GM18870 (cell line): ENCODE measurements at regions not wholly inside any gene's neighbourhood (a gene's known extent, or its start where the extent isn't known, plus 50 kb on each side); places are given as distances from the start of the nearest gene placed in this dataset.
"Not testable (repeated sequence)": the region's sequence is repeated elsewhere in the genome, so short reads cannot be mapped to it uniquely, and the experiment has no call there.

Experiments used
- ATAC-seq: cut with Tn5 transposase; IDR thresholded peaks from one replicate; pipeline ENCODE4 v1.9.1; 2021; ENCODE audit warnings: moderate library complexity; ENCODE audit not compliant: unreplicated experiment

GRCh38 chr10:111560027-111560426 is 483.2 kb downstream of the ADRA2A start:
- ATAC-seq = no peak

GRCh38 chr10:111561124-111561523 is 484.3 kb downstream of the ADRA2A start:
- ATAC-seq = no peak

DNA sequence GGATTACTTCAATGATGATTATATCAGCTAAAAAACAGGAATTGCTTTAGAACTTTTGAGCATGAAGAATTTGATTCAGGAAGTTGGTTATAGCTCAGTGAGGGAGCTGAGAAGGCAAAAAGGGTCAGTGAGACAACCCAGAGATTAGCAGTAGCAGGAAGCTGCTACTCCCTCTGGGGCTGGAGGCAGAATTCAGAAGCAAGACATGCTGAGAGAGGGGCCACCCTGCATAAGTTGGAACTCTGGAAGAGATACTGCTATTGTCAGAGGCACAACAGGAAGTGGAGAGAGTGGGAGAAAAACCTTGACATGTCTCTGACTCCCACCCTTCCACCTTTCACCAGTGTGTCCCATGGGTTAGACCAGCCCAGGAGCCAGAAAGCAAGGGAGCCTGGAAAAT is 488.7 kb downstream of the ADRA2A start:
- no peak for ATAC-seq

DNA sequence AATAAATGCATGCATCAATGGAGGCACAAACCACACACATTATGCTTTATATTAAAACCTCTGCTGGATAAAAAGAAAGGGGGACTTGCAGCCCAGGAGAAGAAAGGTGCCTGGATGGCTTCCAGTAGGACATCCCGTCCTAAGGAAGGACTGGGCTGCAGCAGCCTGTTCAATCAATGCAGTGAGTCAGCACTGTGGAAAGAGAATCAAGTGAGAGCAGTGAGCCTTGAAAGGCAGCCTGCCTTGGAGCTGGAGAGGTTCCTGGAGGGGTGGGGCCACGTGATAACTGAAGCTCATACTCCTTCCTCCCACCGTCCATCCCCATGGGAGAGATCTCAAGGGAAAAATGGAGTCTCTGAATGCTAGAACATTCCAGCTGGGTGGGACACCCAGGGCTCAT is 501.2 kb downstream of the ADRA2A start:
- no peak for ATAC-seq

- no peak for ATAC-seq
These were observed 502.6 kb downstream of the ADRA2A start for GRCh38 chr10:111579473-111579872.

DNA sequence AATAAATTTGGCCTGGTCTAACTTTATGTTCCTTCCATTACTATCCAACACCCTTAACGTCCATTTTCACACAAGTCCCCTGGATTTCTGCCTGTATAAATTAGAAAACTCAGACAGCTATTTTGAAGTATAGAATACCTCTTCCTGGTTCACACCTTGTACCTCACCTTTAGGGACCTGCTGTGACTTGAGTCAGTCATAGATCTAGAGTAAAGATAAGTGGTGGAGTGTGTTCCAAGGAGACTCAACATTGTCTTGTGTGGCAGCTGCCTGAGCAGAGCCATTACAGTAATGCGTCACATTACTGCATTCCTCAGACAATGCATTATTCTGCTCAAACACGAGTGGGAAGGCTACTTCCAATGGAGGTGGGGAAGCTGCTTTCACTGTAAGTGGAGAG is 513.9 kb downstream of the ADRA2A start:
- ATAC-seq = no peak

DNA sequence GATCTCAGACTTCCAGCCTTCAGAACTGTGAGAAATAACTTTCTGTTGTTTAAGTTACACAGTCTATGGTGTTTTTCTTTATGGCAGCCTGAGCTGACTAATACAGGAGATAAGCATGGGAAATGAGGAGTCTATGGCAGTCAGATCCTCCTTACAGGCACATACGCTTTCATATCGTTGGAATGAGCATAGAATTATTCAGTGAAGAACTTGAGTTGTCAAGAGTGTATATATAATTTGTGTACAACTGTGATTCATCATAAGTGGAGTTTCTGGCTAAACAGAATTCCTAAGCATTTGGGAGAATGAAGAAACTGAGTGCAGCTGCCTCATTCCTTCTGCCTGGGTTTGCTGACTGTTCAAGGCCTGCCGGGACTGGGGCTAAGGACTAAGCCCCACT is 516.7 kb downstream of the ADRA2A start:
- no peak for ATAC-seq

DNA sequence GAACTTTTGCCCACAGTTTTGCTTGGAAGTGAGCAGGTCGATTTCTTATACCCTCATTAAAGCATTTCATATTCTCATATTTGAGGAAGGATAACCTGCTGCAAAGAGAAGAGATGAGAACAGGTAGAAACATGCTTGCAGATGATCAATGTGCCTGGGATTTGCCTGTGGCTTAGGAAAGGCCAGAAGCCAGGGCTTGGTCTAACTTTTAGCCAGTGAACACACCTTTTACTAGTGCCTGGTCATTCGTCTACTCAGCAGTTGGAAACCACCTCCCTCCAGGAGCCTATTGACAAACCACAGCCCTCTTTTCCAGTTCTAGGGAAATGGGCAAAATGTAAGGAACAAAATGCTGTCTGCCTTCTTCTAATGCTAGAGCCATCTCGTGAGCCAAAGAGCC is 518.3 kb downstream of the ADRA2A start:
- no peak for ATAC-seq

DNA sequence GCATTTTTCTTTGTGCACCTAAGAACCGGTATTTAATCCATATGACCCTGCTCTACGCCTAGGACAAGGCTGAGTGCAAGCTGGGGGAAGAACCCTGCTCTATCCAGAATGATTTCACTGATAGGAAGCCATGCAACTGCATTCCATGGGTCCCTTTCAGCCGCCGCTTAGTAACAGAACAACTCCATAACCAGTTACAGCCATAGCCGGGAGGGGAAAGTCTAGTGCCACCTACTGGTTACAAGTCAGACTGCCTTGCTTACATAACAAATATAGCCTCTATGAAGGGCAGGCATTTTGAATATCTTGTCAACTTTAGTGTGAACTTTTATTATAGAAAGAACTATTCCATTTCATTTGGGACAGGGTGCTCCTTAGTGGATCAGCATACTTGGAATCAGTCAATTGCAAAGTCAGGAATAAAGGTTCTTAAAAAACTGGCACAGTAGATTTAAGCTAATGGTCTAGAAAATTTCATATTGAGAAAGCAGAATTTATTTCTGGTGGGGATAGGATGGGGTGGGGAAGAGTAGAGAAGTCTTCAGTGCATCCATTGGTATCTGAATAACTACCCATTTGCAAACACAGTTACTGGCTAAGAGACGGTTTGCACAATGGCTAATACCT is 521.7 kb downstream of the ADRA2A start:
- ATAC-seq = peak; percentile 95

DNA sequence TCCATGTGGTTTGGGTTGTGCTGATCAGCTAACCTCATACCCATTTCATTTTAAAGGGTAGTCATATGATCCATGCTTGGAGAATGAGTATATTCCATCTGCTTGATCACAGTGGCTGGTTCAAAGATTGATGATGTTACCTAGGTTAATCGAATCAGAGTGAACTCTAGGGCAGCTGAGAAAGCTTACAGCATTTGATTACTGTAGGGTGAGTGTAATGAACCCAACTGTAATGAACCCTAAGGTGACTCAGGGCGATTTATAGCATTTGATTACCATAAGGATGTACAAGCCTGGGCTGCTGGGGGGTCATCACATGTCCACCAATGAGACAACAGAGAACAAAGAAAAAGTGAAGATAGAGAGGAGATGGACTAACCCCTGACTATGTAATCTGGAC is 523.1 kb downstream of the ADRA2A start:
- ATAC-seq = no peak

GRCh38 chr10:111600772-111601171 is 523.9 kb downstream of the ADRA2A start:
- ATAC-seq = no peak

DNA sequence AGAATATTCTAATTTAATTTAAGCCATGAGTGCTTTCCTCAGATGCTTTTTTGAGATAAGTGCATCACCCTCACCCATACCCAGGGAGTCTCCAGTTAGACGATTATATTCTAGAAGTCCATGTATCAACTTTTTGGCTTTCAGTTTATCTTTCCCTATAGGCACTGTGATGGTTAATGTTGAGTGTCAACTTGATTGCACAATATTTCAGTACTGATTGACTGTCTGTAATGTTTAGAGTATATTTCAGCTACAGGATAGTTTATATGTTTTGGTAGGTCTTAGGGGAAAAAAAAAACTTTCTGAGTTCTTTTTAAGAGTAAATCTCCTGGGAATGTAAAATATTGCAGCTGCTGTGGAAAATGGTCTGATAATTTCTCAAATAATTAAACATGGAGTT is 535.4 kb downstream of the ADRA2A start:
- ATAC-seq = no peak

GRCh38 chr10:111634191-111634590 is 549.4 kb downstream of the GPAM start:
- ATAC-seq = no peak

DNA sequence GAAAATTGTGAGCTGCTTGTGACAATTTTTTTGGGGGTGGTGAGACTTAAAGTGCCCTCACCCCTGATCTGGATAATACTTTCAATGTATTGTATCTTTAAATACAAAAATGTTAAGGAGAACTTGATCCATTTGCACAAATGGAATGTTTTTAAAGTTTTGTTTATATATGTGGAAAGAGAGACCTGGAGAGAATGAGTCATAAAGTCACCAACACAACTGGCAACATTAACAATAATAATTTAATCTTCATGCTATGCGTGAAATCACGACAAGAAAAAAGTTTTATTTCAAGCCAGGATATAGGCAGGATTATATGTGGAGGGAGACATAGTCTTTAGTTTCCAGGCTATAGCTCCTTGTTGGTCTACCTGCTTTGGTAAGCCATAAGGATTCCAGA is 537.5 kb downstream of the GPAM start:
- ATAC-seq = no peak

GRCh38 chr10:111648046-111648445 is 535.5 kb downstream of the GPAM start:
- ATAC-seq = no peak

- ATAC-seq = not testable (repeated sequence)
These were observed 534.5 kb downstream of the GPAM start for GRCh38 chr10:111649080-111649479.

DNA sequence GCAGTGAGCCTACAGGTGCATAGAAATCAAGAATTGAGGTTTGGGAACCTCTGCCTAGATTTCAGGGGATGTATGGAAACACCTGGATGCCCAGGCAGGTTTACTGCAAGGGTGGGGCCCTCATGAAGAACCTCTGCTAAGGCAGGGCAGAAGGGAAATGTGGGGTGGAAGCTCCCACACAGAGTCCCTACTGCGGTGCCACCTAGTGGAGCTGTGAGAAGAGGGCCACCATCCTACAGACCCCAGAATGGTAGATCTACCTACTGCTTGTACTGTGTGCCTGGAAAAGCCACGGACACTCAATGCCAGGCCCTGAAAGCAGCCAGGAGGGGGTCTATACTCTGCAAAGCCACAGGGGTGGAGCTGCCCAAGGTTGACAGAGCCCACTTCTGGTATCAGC is 533.5 kb downstream of the GPAM start:
- no peak for ATAC-seq

- ATAC-seq = no peak
These were observed 527.5 kb downstream of the GPAM start for GRCh38 chr10:111656066-111656465.

GRCh38 chr10:111677759-111678158 is 505.8 kb downstream of the GPAM start:
- ATAC-seq = no peak

DNA sequence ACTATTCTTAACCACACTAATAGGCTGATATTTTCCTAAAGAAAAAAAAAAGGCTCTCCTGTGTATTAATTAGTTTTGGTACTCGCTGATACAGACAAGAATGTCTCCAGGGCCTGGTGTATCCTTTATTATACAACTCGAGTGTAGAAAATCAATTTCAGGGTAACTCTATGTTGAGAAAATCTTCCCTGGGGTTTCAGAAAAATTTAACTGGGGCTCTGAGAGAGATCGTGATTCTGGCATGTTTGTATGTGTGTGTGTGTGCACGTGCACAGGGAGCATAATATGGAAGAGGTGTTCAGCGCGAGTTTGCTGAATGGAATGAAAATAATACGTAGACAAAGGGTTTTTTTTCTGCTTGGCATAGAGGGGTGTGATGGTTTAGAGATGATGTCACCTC is 496.8 kb downstream of the GPAM start:
- ATAC-seq = no peak

DNA sequence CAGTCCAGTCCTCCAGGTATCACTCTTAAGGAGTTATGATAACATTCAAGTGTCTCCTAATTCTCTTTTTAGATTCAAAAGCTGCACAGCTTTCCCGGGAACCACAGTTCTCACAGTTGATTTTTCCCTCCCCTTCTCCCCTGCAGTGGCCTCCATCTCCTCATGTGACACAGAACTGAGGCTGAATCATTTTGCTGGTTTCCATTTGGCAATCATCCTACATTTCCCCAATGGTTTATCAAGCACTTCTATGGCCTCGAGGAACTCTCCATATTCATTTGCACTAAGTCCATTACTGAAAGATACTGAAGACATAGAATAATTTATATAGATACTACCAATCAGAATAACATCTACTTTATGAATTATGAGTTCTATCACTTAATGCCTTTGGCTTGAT is 484.9 kb downstream of the GPAM start:
- no peak for ATAC-seq

DNA sequence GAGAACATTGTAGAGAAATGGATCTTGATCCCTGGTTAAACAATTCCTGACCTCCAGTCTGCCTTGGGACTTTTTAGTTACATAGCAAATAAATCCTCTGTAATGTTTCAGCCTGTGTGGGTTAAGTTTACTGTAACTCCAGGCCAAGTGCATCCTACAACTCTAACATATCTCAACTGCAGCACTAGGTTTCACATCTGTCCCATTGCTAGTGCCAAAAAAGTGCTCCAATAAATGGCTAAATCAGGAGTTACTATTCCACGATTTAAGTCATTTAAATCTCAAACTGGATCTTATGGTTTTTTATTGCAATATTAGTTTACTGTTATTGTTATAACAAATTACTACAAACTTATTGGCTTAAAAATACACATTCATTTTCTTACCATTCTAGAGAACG is 479.6 kb downstream of the GPAM start:
- no peak for ATAC-seq

DNA sequence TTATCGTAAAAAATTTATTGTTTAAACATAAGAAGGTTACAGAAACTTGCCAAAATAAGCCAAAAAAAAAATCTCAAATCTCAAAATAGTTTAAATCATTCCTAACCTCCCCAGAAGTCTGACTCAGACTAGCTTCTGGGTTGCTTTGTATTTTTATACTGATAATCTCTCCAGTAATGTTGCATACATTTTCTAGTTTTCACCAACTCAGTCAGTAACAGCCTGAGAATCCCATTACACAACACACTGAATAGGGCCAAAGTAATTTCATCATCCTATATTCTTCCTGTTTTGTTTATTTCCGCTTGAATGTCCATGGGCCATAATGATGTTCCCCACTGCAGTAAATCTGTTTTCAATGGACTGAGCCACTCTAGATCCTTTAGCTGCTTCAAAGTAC is 478.5 kb downstream of the GPAM start:
- ATAC-seq = no peak

- ATAC-seq = no peak
These were observed 477.2 kb downstream of the GPAM start for GRCh38 chr10:111706331-111706730.
